ENCODE measurements at regions not wholly inside any gene's neighbourhood (a gene's known extent, or its start where the extent isn't known, plus 50 kb on each side); places are given as distances from the start of the nearest gene placed in this dataset.

DNA sequence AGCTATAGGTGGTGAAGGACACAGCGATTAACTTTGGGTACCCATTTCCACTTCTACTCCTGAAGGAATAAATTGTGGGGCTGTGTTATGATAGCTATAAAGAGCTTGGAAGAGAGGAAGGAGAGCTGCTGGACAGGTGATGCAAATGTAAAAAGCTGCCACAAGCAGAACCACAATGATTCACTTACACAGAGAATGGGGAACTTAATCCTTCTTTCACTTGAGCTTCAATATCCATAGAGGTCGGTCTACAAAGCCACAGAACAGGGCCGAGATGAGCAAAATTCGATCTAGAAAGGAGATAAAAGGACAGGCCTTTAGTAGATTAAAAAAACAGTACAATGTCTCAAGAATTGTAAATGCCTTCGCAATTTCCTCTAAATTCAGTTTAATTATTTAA lies 831.1 kb downstream of the LRFN5 start:
- TF ChIP-seq, protein P1, sequence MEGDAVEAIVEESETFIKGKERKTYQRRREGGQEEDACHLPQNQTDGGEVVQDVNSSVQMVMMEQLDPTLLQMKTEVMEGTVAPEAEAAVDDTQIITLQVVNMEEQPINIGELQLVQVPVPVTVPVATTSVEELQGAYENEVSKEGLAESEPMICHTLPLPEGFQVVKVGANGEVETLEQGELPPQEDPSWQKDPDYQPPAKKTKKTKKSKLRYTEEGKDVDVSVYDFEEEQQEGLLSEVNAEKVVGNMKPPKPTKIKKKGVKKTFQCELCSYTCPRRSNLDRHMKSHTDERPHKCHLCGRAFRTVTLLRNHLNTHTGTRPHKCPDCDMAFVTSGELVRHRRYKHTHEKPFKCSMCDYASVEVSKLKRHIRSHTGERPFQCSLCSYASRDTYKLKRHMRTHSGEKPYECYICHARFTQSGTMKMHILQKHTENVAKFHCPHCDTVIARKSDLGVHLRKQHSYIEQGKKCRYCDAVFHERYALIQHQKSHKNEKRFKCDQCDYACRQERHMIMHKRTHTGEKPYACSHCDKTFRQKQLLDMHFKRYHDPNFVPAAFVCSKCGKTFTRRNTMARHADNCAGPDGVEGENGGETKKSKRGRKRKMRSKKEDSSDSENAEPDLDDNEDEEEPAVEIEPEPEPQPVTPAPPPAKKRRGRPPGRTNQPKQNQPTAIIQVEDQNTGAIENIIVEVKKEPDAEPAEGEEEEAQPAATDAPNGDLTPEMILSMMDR (IDR thresholded peaks at IDR 0.05) = no peak
- no peak for TF ChIP-seq POLR2A (IDR thresholded peaks at IDR 0.05)
